ENCODE measurements at regions not wholly inside any gene's neighbourhood (a gene's known extent, or its start where the extent isn't known, plus 50 kb on each side); places are given as distances from the start of the nearest gene placed in this dataset.
A peak's percentile ranks its signal among the peaks of the same experiment; 100 is the strongest.

GRCh38 chr3:69542089-69542804 lies 156.4 kb upstream of the FRMD4B start:
- no peaks in the 10 kb centered on the region for H3K9me3 ChIP-seq
- POLR2A ChIA-PET, result no interaction called here
- H3K4me2 ChIP-seq, result peak overlapping the region; percentile 79
- TF ChIP-seq HEYL (CRISPR knock-in tag; IDR thresholded peaks at IDR 0.05), result no peak
- no peak for TF ChIP-seq JUN (IDR thresholded peaks at IDR 0.05)
- no peak for TF ChIP-seq HMGXB4 (CRISPR knock-in tag; IDR thresholded peaks at IDR 0.05; ENCODE audit: borderline replicate concordance)
- no peak for TF ChIP-seq RFX5 (IDR thresholded peaks at IDR 0.05)
- no peak for TF ChIP-seq CEBPB (IDR thresholded peaks at IDR 0.05)
- TF ChIP-seq EP300 (IDR thresholded peaks at IDR 0.05), result no peak
- TF ChIP-seq E2F6 (IDR thresholded peaks at IDR 0.05; ENCODE audit: borderline replicate concordance, low read depth), result no peak
- TF ChIP-seq KDM1A (IDR thresholded peaks at IDR 0.05; ENCODE audit: low read depth), result no peak
- no peak for TF ChIP-seq BCL3 (IDR thresholded peaks at IDR 0.05)
- peak overlapping the region; percentile 39 for H3K4me3 ChIP-seq
- H3K4me1 ChIP-seq, result no peaks in the 10 kb centered on the region; the same call in 2 of the 3 replicates
- FAIRE-seq (no peak), ATAC-seq (peak; percentile 35 to 57; a peak in 3 of 6 replicates), DNase-seq (ENCODE audit: low read depth in 1 of 2, low spot score in 1 of 2) (peak in 1 of 2 experiments; percentile 13)
- no peak overlapping the region for H3K27ac ChIP-seq
- 4% methylated on average over 38 of the region's 75 CpGs for WGBS (ENCODE audit: missing lambda C conversion rate)
- CTCF ChIA-PET, result no interaction called here

- WGBS (ENCODE audit: missing lambda C conversion rate), result 12% methylated on average over 23 of the region's 28 CpGs
- no peak for FAIRE-seq
- ChIA-PET POLR2A (no interaction called here), CTCF (no interaction called here)
- H3K4me2 ChIP-seq, result peak overlapping the region; percentile 79
- peak in 1 of 2 experiments; percentile 22; a peak in 1 of 6 replicates for ATAC-seq
- no peaks in the 10 kb centered on the region; the same call in 2 of the 3 replicates for H3K4me1 ChIP-seq
- no peaks in the 10 kb centered on the region for H3K9me3 ChIP-seq
- H3K4me3 ChIP-seq, result peak overlapping the region; percentile 39; the same call in 2 of the 3 replicates
- DNase-seq (ENCODE audit: low read depth in 1 of 2, low spot score in 1 of 2), result peak in 1 of 2 experiments; percentile 15
- TF ChIP-seq HDAC2 (IDR thresholded peaks at IDR 0.05) (peak; percentile 92; the same call in 1 of the 2 replicates), JUN (IDR thresholded peaks at IDR 0.05) (no peak)
- H3K27ac ChIP-seq, result no peak overlapping the region
These were observed 155.8 kb upstream of the FRMD4B start for GRCh38 chr3:69541711-69542088.

- no peaks in the 10 kb centered on the region for H3K9me3 ChIP-seq
- H3K27ac ChIP-seq, result no peak overlapping the region
- CTCF ChIA-PET, result no interaction called here
- no peak for FAIRE-seq
- no peak overlapping the region for H3K4me3 ChIP-seq
- H3K4me2 ChIP-seq, result peak overlapping the region; percentile 79
- peak in 1 of 2 experiments; percentile 40; a peak in 3 of 6 replicates for ATAC-seq
- no peak for DNase-seq (ENCODE audit: low read depth in 1 of 2, low spot score in 1 of 2)
- 43% methylated on average over 24 of the region's 24 CpGs for WGBS (ENCODE audit: missing lambda C conversion rate)
- H3K4me1 ChIP-seq, result no peaks in the 10 kb centered on the region; the same call in 2 of the 3 replicates
- POLR2A ChIA-PET, result no interaction called here
- TF ChIP-seq ESRRA (IDR thresholded peaks at IDR 0.05; ENCODE audit: borderline replicate concordance, low read length), result no peak
- TF ChIP-seq BHLHE40 (IDR thresholded peaks at IDR 0.05; ENCODE audit: low read depth, low read length), result no peak
- TF ChIP-seq CHD4 (IDR thresholded peaks at IDR 0.05; ENCODE audit: borderline replicate concordance), result no peak
- no peak for TF ChIP-seq HES2 (IDR thresholded peaks at IDR 0.05)
- no peak for TF ChIP-seq MAX (IDR thresholded peaks at IDR 0.05)
- no peak for TF ChIP-seq ZC3H11A (IDR thresholded peaks at IDR 0.05)
- TF ChIP-seq NPAS2 (CRISPR knock-in tag; IDR thresholded peaks at IDR 0.05; ENCODE audit: borderline replicate concordance), result no peak
- no peak for TF ChIP-seq REST (IDR thresholded peaks at IDR 0.05)
- no peak for TF ChIP-seq KDM5A (IDR thresholded peaks at IDR 0.05)
- TF ChIP-seq PHF8 (IDR thresholded peaks at IDR 0.05; ENCODE audit: borderline replicate concordance, low read depth), result no peak
- no peak for TF ChIP-seq MYC (IDR thresholded peaks at IDR 0.05; ENCODE audit: borderline replicate concordance, low read length)
- no peak for TF ChIP-seq CBX2 (IDR thresholded peaks at IDR 0.05; ENCODE audit: borderline replicate concordance, low read depth)
- TF ChIP-seq RAD21 (conservative IDR thresholded peaks at IDR 0.05 in 1 of 2, IDR thresholded peaks at IDR 0.05 in 1 of 2), result no peak
- TF ChIP-seq MAFK (IDR thresholded peaks at IDR 0.05; ENCODE audit: partially characterized antibody), result no peak
These were observed 155.1 kb upstream of the FRMD4B start for GRCh38 chr3:69540706-69541581.
